Endothelial cell (in vitro differentiated cells): ENCODE measurements at regions not wholly inside any gene's neighbourhood (a gene's known extent, or its start where the extent isn't known, plus 50 kb on each side); places are given as distances from the start of the nearest gene placed in this dataset.
"Not testable (repeated sequence)": the region's sequence is repeated elsewhere in the genome, so short reads cannot be mapped to it uniquely, and the experiment has no call there.

ENCODE experiments used
- DNase-seq: peaks from one replicate; pipeline ENCODE4 v3.0.0; 2021; ENCODE audit warnings: low spot score
- H3K27ac Mint-ChIP-seq: one replicate; pipeline ENCODE4 v1.8.0; 2021; ENCODE audit warnings: mixed read lengths, inconsistent platforms; ENCODE audit not compliant: unreplicated experiment
- H3K27me3 Mint-ChIP-seq: one replicate; pipeline ENCODE4 v1.8.0; 2021; ENCODE audit warnings: mild to moderate bottlenecking, moderate library complexity, mixed read lengths, inconsistent platforms; ENCODE audit not compliant: unreplicated experiment
- H3K36me3 Mint-ChIP-seq: one replicate; pipeline ENCODE4 v1.8.0; 2021; ENCODE audit warnings: mild to moderate bottlenecking, low read depth, mixed read lengths, inconsistent platforms; ENCODE audit not compliant: unreplicated experiment
- H3K4me1 Mint-ChIP-seq: one replicate; pipeline ENCODE4 v1.8.0; 2021; ENCODE audit warnings: mild to moderate bottlenecking, mixed read lengths, inconsistent platforms; ENCODE audit not compliant: unreplicated experiment
- H3K4me3 Mint-ChIP-seq: one replicate; pipeline ENCODE4 v1.8.0; 2021; ENCODE audit warnings: mild to moderate bottlenecking, mixed read lengths, inconsistent platforms; ENCODE audit not compliant: unreplicated experiment
- H3K9me3 Mint-ChIP-seq: one replicate; pipeline ENCODE4 v1.8.0; 2021; ENCODE audit warnings: mixed read lengths, inconsistent platforms; ENCODE audit not compliant: unreplicated experiment
- CTCF ChIP-seq: fragments of 200-600 bp; sonication (generic); IDR thresholded peaks from one replicate; pipeline ENCODE4 v1.5.0; 2021; ENCODE audit warnings: antibody characterized with exemption; ENCODE audit not compliant: unreplicated experiment

GRCh38 chr17:21470422-21470821, 94.3 kb downstream of the KCNJ12 start:
- not testable (repeated sequence) for H3K36me3 Mint-ChIP-seq, DNase-seq, H3K4me1 Mint-ChIP-seq, H3K4me3 Mint-ChIP-seq, H3K27me3 Mint-ChIP-seq, H3K27ac Mint-ChIP-seq, H3K9me3 Mint-ChIP-seq

- Mint-ChIP-seq H3K27ac (no peak overlapping the region), H3K27me3 (peaks cover 4% of the 10 kb centered on the region), H3K4me1 (no peaks in the 10 kb centered on the region), H3K9me3 (no peaks in the 10 kb centered on the region), H3K36me3 (no peaks in the 10 kb centered on the region), H3K4me3 (no peak overlapping the region)
- TF ChIP-seq CTCF: no peak
- DNase-seq: no peak
These were observed 94.7 kb downstream of the KCNJ12 start for GRCh38 chr17:21470861-21471260.

- H3K4me3 Mint-ChIP-seq: no peak overlapping the region
- peaks cover 5% of the 10 kb centered on the region for H3K4me1 Mint-ChIP-seq
- H3K27ac Mint-ChIP-seq: no peak overlapping the region
These were observed 98.7 kb downstream of the KCNJ12 start for GRCh38 chr17:21474815-21475214.

GRCh38 chr17:21475571-21475970, 99.4 kb downstream of the KCNJ12 start:
- no peak for DNase-seq
- H3K4me1 Mint-ChIP-seq: peaks cover 5% of the 10 kb centered on the region
- peaks cover 5% of the 10 kb centered on the region for H3K27me3 Mint-ChIP-seq

More at GRCh38 chr17:21474815-21475214, 98.7 kb downstream of the KCNJ12 start:
- no peaks in the 10 kb centered on the region for H3K36me3 Mint-ChIP-seq
- H3K27me3 Mint-ChIP-seq: peaks cover 4% of the 10 kb centered on the region
- no peak for TF ChIP-seq CTCF
- H3K9me3 Mint-ChIP-seq: no peaks in the 10 kb centered on the region
- DNase-seq: no peak

GRCh38 chr17:21476867-21477266, 100.7 kb downstream of the KCNJ12 start:
- peaks cover 5% of the 10 kb centered on the region for H3K27me3 Mint-ChIP-seq

More at GRCh38 chr17:21475571-21475970, 99.4 kb downstream of the KCNJ12 start:
- H3K36me3 Mint-ChIP-seq: no peaks in the 10 kb centered on the region
- H3K9me3 Mint-ChIP-seq: no peaks in the 10 kb centered on the region
- no peak for TF ChIP-seq CTCF
- H3K27ac Mint-ChIP-seq: no peak overlapping the region
- no peak overlapping the region for H3K4me3 Mint-ChIP-seq

More at GRCh38 chr17:21476867-21477266, 100.7 kb downstream of the KCNJ12 start:
- Mint-ChIP-seq H3K27ac (no peak overlapping the region), H3K9me3 (no peaks in the 10 kb centered on the region), H3K4me1 (peaks cover 5% of the 10 kb centered on the region), H3K4me3 (no peak overlapping the region), H3K36me3 (no peaks in the 10 kb centered on the region)
- no peak for TF ChIP-seq CTCF
- DNase-seq: no peak
